GM06990 (cell line): ENCODE measurements at regions not wholly inside any gene's neighbourhood (a gene's known extent, or its start where the extent isn't known, plus 50 kb on each side); places are given as distances from the start of the nearest gene placed in this dataset.

Experiments
- DNase-seq: peaks from one replicate; pipeline ENCODE4 v3.0.0-alpha.2; 2011; ENCODE audit not compliant: insufficient read length; ENCODE audit errors: extremely low read depth
- H3K27me3 ChIP-seq: replicated peaks from 2 replicates; pipeline ENCODE4 v1.6.0; 2011; ENCODE audit warnings: low read length; ENCODE audit not compliant: control insufficient read depth, insufficient read depth
- H3K36me3 ChIP-seq: 2 replicates; pipeline ENCODE4 v1.5.1; 2011; ENCODE audit warnings: low read length; ENCODE audit not compliant: control insufficient read depth, insufficient read depth
- H3K4me3 ChIP-seq: replicated peaks from 2 replicates; pipeline ENCODE4 v1.5.1; 2011; ENCODE audit warnings: low read depth, mild to moderate bottlenecking, control low read depth, low read length
- CTCF ChIP-seq: IDR thresholded peaks from 2 replicates; pipeline ENCODE4 v1.5.1; 2011; ENCODE audit warnings: low read length, control low read depth, mild to moderate bottlenecking, inconsistent platforms; ENCODE audit not compliant: insufficient read depth, poor library complexity, severe bottlenecking

DNA sequence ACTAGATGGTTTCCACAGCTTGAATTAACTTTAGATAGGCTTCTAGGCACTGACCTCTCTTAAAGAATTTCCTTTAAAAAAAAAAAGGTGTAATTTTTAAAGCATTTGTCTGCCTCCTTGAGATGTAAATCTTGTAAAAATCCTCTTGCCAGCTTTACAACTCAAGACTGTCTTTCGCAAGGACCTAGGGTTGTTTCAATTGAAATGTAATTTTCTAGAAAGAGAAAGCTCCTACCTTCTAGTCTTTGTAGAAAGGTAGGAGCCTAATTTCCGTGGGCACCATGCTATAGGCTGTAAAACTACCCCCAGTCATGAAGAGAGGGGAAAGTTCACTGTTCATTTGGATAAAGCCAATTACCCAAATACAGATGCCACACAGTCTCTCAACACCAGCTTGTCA is 228.8 kb upstream of the TMEM229A start:
- H3K36me3 ChIP-seq: no peaks in the 10 kb centered on the region
- no peak for TF ChIP-seq CTCF
- H3K4me3 ChIP-seq: no peak overlapping the region
- H3K27me3 ChIP-seq: no peaks in the 10 kb centered on the region
- DNase-seq: no peak

GRCh38 chr7:124257638-124258308 is 224.9 kb upstream of the TMEM229A start:
- H3K4me3 ChIP-seq: no peak overlapping the region
- DNase-seq: no peak
- no peak for TF ChIP-seq CTCF
- H3K36me3 ChIP-seq: no peaks in the 10 kb centered on the region
- no peaks in the 10 kb centered on the region for H3K27me3 ChIP-seq

DNA sequence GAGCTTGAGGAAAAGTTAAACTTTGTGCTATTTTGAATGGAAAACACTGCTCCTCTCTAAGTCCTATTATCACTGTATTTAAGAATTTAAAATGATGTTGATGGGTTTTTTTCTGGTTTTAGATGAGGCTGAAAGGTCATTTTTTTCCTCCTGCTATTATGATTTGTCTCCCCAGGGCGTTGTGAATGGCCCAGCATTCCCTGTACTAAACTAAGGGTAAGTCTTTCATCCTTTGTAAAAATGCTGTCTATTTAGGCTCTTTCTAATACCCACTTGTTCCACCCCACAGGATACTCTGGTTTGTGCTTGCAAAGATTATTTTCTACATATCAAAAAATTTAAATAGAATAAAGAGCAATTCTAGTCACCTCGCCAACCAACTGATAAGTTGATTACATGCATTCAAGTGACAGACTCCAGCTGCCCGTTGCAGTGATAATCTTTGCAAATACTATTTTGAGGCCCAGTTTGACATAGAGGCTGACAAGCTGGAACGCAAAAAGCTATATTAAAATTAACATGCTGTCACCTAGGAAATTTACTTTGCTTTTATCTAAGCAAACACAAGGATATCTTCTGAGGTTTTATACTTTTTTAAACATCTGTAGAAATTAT is 222.3 kb upstream of the TMEM229A start:
- H3K4me3 ChIP-seq: no peak overlapping the region
- no peak for DNase-seq
- no peaks in the 10 kb centered on the region for H3K27me3 ChIP-seq
- no peaks in the 10 kb centered on the region for H3K36me3 ChIP-seq
- TF ChIP-seq CTCF: no peak

DNA sequence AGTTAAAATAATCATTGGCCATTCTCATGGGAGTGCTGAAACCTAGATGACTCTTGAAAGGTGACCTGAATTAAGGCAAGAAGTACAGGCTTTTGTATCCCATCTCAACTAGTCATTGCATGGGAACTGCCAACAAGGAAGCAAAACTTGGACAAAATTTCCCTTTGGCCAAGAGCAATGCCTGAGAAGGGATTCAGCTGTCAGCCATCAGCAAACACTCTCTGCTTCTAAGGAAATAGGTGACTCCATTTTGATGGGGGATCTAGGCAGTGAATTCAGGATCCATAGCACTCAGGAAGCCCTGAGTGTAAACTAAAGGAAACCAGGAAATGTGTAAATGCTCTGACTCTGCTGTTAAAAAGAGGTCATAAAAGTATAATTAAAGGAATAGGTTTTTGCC is 221.5 kb upstream of the TMEM229A start:
- TF ChIP-seq CTCF: no peak
- Histone ChIP-seq H3K27me3 (no peaks in the 10 kb centered on the region), H3K36me3 (no peaks in the 10 kb centered on the region), H3K4me3 (no peak overlapping the region)
- no peak for DNase-seq

DNA sequence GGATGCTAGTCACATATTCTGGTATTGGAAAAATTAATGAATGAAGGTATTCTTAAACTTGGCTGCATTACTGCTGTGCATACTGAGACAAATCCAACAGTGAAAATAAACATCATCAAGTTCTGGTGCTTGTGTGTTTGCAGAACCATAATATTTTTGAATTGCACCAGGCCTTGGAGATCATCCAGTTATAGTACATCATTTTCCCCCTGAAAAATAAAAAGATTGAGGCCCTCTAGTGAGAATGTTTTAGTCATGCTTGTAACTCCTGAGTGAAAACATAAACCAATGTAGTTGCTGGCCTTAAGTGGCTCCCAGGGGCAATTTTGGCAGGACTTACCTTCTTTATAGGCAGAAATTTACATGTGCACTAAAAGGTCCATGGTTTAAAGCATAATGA is 218.8 kb upstream of the TMEM229A start:
- H3K27me3 ChIP-seq: no peaks in the 10 kb centered on the region
- no peak for DNase-seq
- no peaks in the 10 kb centered on the region for H3K36me3 ChIP-seq
- no peak for TF ChIP-seq CTCF
- H3K4me3 ChIP-seq: no peak overlapping the region
